ENCODE measurements at regions not wholly inside any gene's neighbourhood (a gene's known extent, or its start where the extent isn't known, plus 50 kb on each side); places are given as distances from the start of the nearest gene placed in this dataset.

DNA sequence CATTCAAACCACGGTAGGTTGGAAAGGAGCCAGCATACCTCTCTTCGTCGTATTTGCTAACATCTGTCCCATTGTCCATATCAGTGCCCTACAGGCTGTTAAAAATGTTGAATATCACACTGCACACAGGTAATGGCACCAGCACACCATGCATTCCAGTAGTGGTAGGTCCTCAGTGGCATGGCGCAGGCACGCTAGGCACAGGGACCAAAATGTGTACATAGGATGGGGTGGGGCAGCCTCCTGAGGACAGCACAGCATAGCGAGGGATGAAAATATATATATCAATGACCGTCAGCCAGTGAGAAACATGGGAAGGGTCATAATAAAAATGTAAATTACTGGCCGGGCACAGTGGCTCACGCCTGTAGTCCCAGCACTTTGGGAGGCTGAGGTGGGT lies 99.9 kb upstream of the CTBP2 start:
- Histone ChIP-seq H3K4me3 (ENCODE audit: control extremely low read depth in 1 of 5, extremely low read depth in 1 of 5, insufficient read depth in 1 of 5, low read depth in 2 of 5, low read length in 4 of 5) (no peak overlapping the region), H3K4me2 (replicated peaks; ENCODE audit: low read depth, low read length, poor library complexity, severe bottlenecking) (no peak overlapping the region), H2AFZ (ENCODE audit: insufficient read depth, low read depth, low read length, poor library complexity, severe bottlenecking) (no peak overlapping the region), H3K27me3 (replicated peaks in 1 of 4; ENCODE audit: control extremely low read depth in 1 of 4, control insufficient read depth in 3 of 4, insufficient read depth in 4 of 4, low read length in 3 of 4) (peaks cover 0 to 3% (median 0%) of the 10 kb centered on the region in 4 experiments), H3K9me3 (ENCODE audit: control extremely low read depth in 1 of 3, control insufficient read depth in 2 of 3, insufficient read depth in 1 of 3, low read length in 2 of 3) (peaks cover 0 to 12% (median 0%) of the 10 kb centered on the region in 3 donors), H4K20me1 (ENCODE audit: control insufficient read depth, insufficient read depth, low read length, poor library complexity, severe bottlenecking) (no peaks in the 10 kb centered on the region), H3K9ac (ENCODE audit: low read length) (no peak overlapping the region), H3K4me1 (ENCODE audit: control insufficient read depth in 2 of 2, insufficient read depth in 2 of 2, low read length in 2 of 2) (no peaks in the 10 kb centered on the region), H3K79me2 (ENCODE audit: control insufficient read depth, insufficient read depth, low read length) (no peaks in the 10 kb centered on the region), H3K36me3 (replicated peaks in 1 of 2; ENCODE audit: control extremely low read depth in 1 of 2, control insufficient read depth in 1 of 2, extremely low read depth in 1 of 2, insufficient read depth in 2 of 2, low read length in 1 of 2) (no peaks in the 10 kb centered on the region), H3K27ac (ENCODE audit: low read length in 2 of 2) (no peak overlapping the region)
- POLR2A ChIA-PET = no interaction called here
- DNase-seq (no peak), ATAC-seq (ENCODE audit: low read depth) (no peak)
- Mint-ChIP-seq H3K27me3 (peaks cover 8% of the 10 kb centered on the region), H3K4me1 (no peaks in the 10 kb centered on the region), H3K27ac (no peak overlapping the region), H3K4me3 (no peak overlapping the region), H3K9me3 (ENCODE audit: insufficient read depth) (peaks cover 4% of the 10 kb centered on the region)
- WGBS (ENCODE audit: insufficient coverage) = 98% methylated on average over 7 of the region's 9 CpGs
- intact Hi-C loops (cut with micrococcal nuclease) = no loop called here
- CTCF ChIA-PET = no interaction called here
- TF ChIP-seq, protein P1, sequence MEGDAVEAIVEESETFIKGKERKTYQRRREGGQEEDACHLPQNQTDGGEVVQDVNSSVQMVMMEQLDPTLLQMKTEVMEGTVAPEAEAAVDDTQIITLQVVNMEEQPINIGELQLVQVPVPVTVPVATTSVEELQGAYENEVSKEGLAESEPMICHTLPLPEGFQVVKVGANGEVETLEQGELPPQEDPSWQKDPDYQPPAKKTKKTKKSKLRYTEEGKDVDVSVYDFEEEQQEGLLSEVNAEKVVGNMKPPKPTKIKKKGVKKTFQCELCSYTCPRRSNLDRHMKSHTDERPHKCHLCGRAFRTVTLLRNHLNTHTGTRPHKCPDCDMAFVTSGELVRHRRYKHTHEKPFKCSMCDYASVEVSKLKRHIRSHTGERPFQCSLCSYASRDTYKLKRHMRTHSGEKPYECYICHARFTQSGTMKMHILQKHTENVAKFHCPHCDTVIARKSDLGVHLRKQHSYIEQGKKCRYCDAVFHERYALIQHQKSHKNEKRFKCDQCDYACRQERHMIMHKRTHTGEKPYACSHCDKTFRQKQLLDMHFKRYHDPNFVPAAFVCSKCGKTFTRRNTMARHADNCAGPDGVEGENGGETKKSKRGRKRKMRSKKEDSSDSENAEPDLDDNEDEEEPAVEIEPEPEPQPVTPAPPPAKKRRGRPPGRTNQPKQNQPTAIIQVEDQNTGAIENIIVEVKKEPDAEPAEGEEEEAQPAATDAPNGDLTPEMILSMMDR (IDR thresholded peaks at IDR 0.05) = no peak
- TF ChIP-seq EZH2 (IDR thresholded peaks at IDR 0.05; ENCODE audit: borderline replicate concordance, insufficient read depth, low read depth, low read length, poor library complexity, severe bottlenecking) = no peak

DNA sequence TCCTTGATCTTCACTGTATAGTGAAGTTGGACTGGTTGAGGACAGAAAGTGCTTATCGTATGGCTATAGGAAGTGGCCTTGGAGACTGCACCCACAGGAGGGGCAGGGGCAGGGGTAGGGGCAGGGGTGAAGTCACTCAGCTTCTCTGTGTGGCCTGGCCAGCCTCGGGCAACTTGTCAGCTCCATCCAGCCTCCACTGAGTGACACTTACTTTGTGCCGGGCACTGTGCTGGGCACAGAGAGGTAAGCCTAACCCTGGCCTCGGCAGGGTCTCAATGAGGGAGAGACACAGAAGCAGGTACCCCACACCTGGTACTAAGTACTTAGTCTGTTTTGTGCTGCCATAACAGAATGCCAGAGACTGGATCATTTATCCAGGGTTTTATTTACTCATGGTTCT lies 99.3 kb upstream of the CTBP2 start:
- intact Hi-C loops (cut with micrococcal nuclease) = no loop called here
- H3K27me3 Mint-ChIP-seq = peaks cover 8% of the 10 kb centered on the region
- Histone ChIP-seq H3K9ac (ENCODE audit: low read length) (no peak overlapping the region), H3K27ac (ENCODE audit: low read length in 2 of 2) (no peak overlapping the region), H4K20me1 (ENCODE audit: control insufficient read depth, insufficient read depth, low read length, poor library complexity, severe bottlenecking) (no peaks in the 10 kb centered on the region), H3K4me2 (replicated peaks; ENCODE audit: low read depth, low read length, poor library complexity, severe bottlenecking) (no peak overlapping the region), H3K9me3 (ENCODE audit: control extremely low read depth in 1 of 3, control insufficient read depth in 2 of 3, insufficient read depth in 1 of 3, low read length in 2 of 3) (peaks cover 0 to 12% (median 0%) of the 10 kb centered on the region in 3 donors), H3K79me2 (ENCODE audit: control insufficient read depth, insufficient read depth, low read length) (no peaks in the 10 kb centered on the region), H3K4me3 (ENCODE audit: control extremely low read depth in 1 of 5, extremely low read depth in 1 of 5, insufficient read depth in 1 of 5, low read depth in 2 of 5, low read length in 4 of 5) (no peak overlapping the region), H2AFZ (ENCODE audit: insufficient read depth, low read depth, low read length, poor library complexity, severe bottlenecking) (no peak overlapping the region), H3K4me1 (ENCODE audit: control insufficient read depth in 2 of 2, insufficient read depth in 2 of 2, low read length in 2 of 2) (no peaks in the 10 kb centered on the region), H3K36me3 (replicated peaks in 1 of 2; ENCODE audit: control extremely low read depth in 1 of 2, control insufficient read depth in 1 of 2, extremely low read depth in 1 of 2, insufficient read depth in 2 of 2, low read length in 1 of 2) (no peaks in the 10 kb centered on the region), H3K27me3 (replicated peaks in 1 of 4; ENCODE audit: control extremely low read depth in 1 of 4, control insufficient read depth in 3 of 4, insufficient read depth in 4 of 4, low read length in 3 of 4) (peaks cover 0 to 3% (median 0%) of the 10 kb centered on the region in 4 experiments)
- TF ChIP-seq, protein P1 (IDR thresholded peaks at IDR 0.05) = no peak
- TF ChIP-seq EZH2 (IDR thresholded peaks at IDR 0.05; ENCODE audit: borderline replicate concordance, insufficient read depth, low read depth, low read length, poor library complexity, severe bottlenecking) = no peak
- no peak overlapping the region for H3K4me3 Mint-ChIP-seq
- ChIA-PET CTCF (no interaction called here), POLR2A (no interaction called here)
- 85% methylated on average over 4 of the region's 4 CpGs for WGBS (ENCODE audit: insufficient coverage)
- no peak overlapping the region for H3K27ac Mint-ChIP-seq
- H3K4me1 Mint-ChIP-seq = no peaks in the 10 kb centered on the region
- DNase-seq (no peak), ATAC-seq (ENCODE audit: low read depth) (no peak)
- peaks cover 4% of the 10 kb centered on the region for H3K9me3 Mint-ChIP-seq (ENCODE audit: insufficient read depth)

Data from B cell (primary cell).